ENCODE measurements at regions not wholly inside any gene's neighbourhood (a gene's known extent, or its start where the extent isn't known, plus 50 kb on each side); places are given as distances from the start of the nearest gene placed in this dataset.

DNA sequence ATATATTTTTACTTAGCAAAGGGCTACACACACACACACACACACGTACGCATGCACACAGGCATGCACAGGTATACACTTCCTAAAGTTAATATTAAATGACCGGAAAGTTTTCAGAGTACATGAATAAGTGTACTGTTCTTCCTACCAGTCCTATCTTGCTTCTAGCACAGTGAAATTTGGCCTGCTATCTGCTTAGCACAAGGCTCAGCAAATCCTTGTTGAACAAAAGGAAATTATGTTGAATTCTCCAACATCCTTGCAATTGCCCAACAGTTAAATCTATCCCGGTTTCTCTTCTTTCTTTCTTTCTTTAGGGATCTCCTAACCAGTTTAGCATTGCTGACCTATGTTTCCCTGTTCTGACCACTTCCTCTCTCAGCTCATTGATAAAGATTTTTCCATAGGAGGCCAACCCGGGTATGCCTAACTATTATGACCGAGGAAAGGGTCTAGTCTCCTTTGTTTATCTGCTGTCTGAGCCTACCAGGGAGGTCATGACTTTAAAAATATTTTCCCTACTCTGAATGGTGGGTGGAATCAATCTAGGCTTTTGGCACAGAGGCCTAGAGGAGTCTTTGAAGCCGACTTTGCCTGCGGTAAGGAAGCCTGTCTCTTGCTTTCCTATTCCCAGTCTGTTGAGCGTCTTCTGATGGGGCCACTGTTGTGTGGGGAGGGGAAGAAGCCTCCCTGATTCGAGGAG is 400.7 kb downstream of the HRH4 start:
- Histone ChIP-seq H4K20me1 (ENCODE audit: insufficient read depth, low read length) (no peaks in the 10 kb centered on the region), H2BK20ac (ENCODE audit: low read depth, low read length) (peak overlapping the region; percentile 31), H4K91ac (ENCODE audit: insufficient read depth, low read depth, low read length) (peak overlapping the region; percentile 46; the same call in 1 of the 2 replicates), H2BK15ac (ENCODE audit: low read depth, low read length) (0 out of 3 replicates have a peak overlapping the region, but pooled peaks have one; percentile 58), H3K23ac (ENCODE audit: low read depth, low read length) (peak overlapping the region; percentile 78), H3K4me3 (ENCODE audit: insufficient read depth, low read depth, low read length) (no peak overlapping the region), H3K18ac (ENCODE audit: low read depth, low read length) (peak overlapping the region; percentile 60), H3K27ac (ENCODE audit: insufficient read depth, low read length) (peak overlapping the region; percentile 27; the same call in 1 of the 2 replicates), H3K9ac (ENCODE audit: low read depth, low read length) (no peak overlapping the region), H2BK120ac (ENCODE audit: low read depth, low read length) (peak overlapping the region; percentile 63), H3K27me3 (ENCODE audit: control insufficient read depth, insufficient read depth, low read length) (no peaks in the 10 kb centered on the region), H2BK5ac (ENCODE audit: low read depth, low read length, poor library complexity, severe bottlenecking) (no peak overlapping the region), H4K5ac (ENCODE audit: low read depth, low read length) (peak overlapping the region; percentile 78), H3K4me1 (ENCODE audit: control insufficient read depth, insufficient read depth, low read length) (peaks cover 3% of the 10 kb centered on the region; the same call in 1 of the 2 replicates), H3K4me2 (ENCODE audit: low read depth, low read length) (no peak overlapping the region), H2AK9ac (replicated peaks; ENCODE audit: low read depth, low read length, poor library complexity) (no peak overlapping the region), H2AK5ac (ENCODE audit: low read depth, low read length) (0 out of 2 replicates have a peak overlapping the region, but pooled peaks have one; percentile 2), H2AFZ (replicated peaks; ENCODE audit: low read length, poor library complexity) (peak overlapping the region; percentile 68), H3K56ac (ENCODE audit: extremely low read depth, insufficient read depth, low read length) (no peak overlapping the region), H3K9me1 (ENCODE audit: insufficient read depth, low read length) (no peaks in the 10 kb centered on the region; the same call in 1 of the 2 replicates), H4K8ac (ENCODE audit: low read depth in 2 of 2, low read length in 2 of 2) (peak overlapping the region; percentile 47 to 65; a peak in 3 of 4 replicates), H3K4ac (ENCODE audit: low read depth, low read length) (peak overlapping the region; percentile 55), H3K79me1 (ENCODE audit: low read depth in 1 of 2, low read length in 2 of 2) (no peaks in the 10 kb centered on the region), H3K14ac (replicated peaks; ENCODE audit: low read depth, low read length) (peak overlapping the region; percentile 55), H3K9me3 (ENCODE audit: control insufficient read depth, insufficient read depth, low read length) (no peaks in the 10 kb centered on the region), H3K36me3 (ENCODE audit: control insufficient read depth, insufficient read depth, low read length) (no peaks in the 10 kb centered on the region)
- peak; percentile 46 for ATAC-seq (ENCODE audit: low read depth)
- no TSS peak for BruUV-seq (replicated peaks)
- intact Hi-C loops (cut with micrococcal nuclease) (loop anchor here (10.0 kb wide), 2 partner anchors 96 to 186 kb away; no protein-coding TSS in a partner anchor), in situ Hi-C loops (cut with MboI; ENCODE audit: low sequenced_read_pairs) (no loop called here), dilution Hi-C loops (cut with HindIII; ENCODE audit: low sequenced_read_pairs, unreplicated experiment) (no loop called here)
- TF ChIP-seq SMC3 (IDR thresholded peaks at IDR 0.05; ENCODE audit: low read depth, low read length) (no peak), MAZ (IDR thresholded peaks at IDR 0.05; ENCODE audit: borderline replicate concordance, low read depth, low read length) (no peak), RFX5 (IDR thresholded peaks at IDR 0.05; ENCODE audit: low read depth, low read length) (no peak), POLR2A (IDR thresholded peaks at IDR 0.05; ENCODE audit: low read depth, low read length) (no peak)
- ChIA-PET CTCF (no interaction called here), POLR2A (ENCODE audit: unreplicated experiment) (no interaction called here)
- no CpG with 5 or more reads among the region's 10 CpGs for WGBS, 2 experiments (ENCODE audit: extremely low coverage in 2 of 2, insufficient read length in 1 of 2)
- peak; percentile 11 for DNase-seq
